CD4-positive, alpha-beta T cell (primary cell): ENCODE measurements at regions not wholly inside any gene's neighbourhood (a gene's known extent, or its start where the extent isn't known, plus 50 kb on each side); places are given as distances from the start of the nearest gene placed in this dataset.

ENCODE experiments used
- ATAC-seq: fragments of 200-7000 bp; cut with Tn5 transposase; one replicate; pipeline ENCODE4 v1.10.0; 2022; ENCODE audit warnings: mild to moderate bottlenecking; ENCODE audit not compliant: poor library complexity
- CTCF ChIA-PET: fragments of 350-600 bp; sonication (Branson Sonifier 250); formaldehyde crosslinking; loops from one replicate; lab custom pipeline; 2021; ENCODE audit warnings: antibody characterized with exemption, inconsistent platforms; lab: Charles Lee
- POLR2A ChIA-PET: fragments of 350-600 bp; sonication (Branson Sonifier 250); formaldehyde crosslinking; loops from one replicate; lab custom pipeline; 2021; ENCODE audit warnings: antibody characterized with exemption, inconsistent platforms; lab: Charles Lee
- DNase-seq, 14 experiments: peaks; one replicate each; pipeline ENCODE4 v3.0.0-alpha.2; 2013 to 2020; ENCODE audit warnings: mixed read lengths in 2 of 14
- H3K27ac ChIP-seq, 2 donors: one replicate each; pipeline versions ENCODE4 v1.5.1 to v1.7.0; 2013; ENCODE audit warnings: low read length in 2 of 2, low read depth in 1 of 2, mild to moderate bottlenecking in 1 of 2
- H3K27me3 ChIP-seq, 2 experiments: 1 replicate in 1 of 2; 2 replicates in 1 of 2; pipeline versions ENCODE4 v1.6.1 to v1.7.0; 2013; ENCODE audit warnings: low read length in 2 of 2, control low read depth in 1 of 2, mild to moderate bottlenecking in 1 of 2, moderate library complexity in 1 of 2; ENCODE audit not compliant: insufficient read depth in 2 of 2, control insufficient read depth in 1 of 2
- H3K36me3 ChIP-seq: one replicate; pipeline ENCODE4 v1.6.1; 2013; ENCODE audit warnings: low read length, control low read depth; ENCODE audit not compliant: insufficient read depth
- H3K4me1 ChIP-seq: one replicate; pipeline ENCODE4 v1.6.1; 2013; ENCODE audit warnings: low read length, control low read depth; ENCODE audit not compliant: insufficient read depth
- H3K4me3 ChIP-seq: one replicate; pipeline ENCODE4 v1.5.1; 2013; ENCODE audit warnings: mild to moderate bottlenecking, low read length, moderate library complexity
- H3K9me3 ChIP-seq, 2 experiments: 1 replicate in 1 of 2; 2 replicates in 1 of 2; pipeline versions ENCODE4 v1.6.1 to v1.7.0; 2013; ENCODE audit warnings: low read length in 2 of 2, mild to moderate bottlenecking in 2 of 2, control low read depth in 1 of 2, moderate library complexity in 1 of 2; ENCODE audit not compliant: control insufficient read depth in 1 of 2, insufficient read depth in 1 of 2
- H3K27ac Mint-ChIP-seq: one replicate; pipeline ENCODE4 v1.8.0; 2020; ENCODE audit warnings: mixed read lengths
- H3K27me3 Mint-ChIP-seq: one replicate; pipeline ENCODE4 v1.8.0; 2021; ENCODE audit warnings: mixed read lengths
- H3K36me3 Mint-ChIP-seq: one replicate; pipeline ENCODE4 v1.8.0; 2021; ENCODE audit warnings: low read depth, mixed read lengths
- H3K4me1 Mint-ChIP-seq: one replicate; pipeline ENCODE4 v1.8.0; 2021; ENCODE audit warnings: low read depth, mixed read lengths
- H3K4me3 Mint-ChIP-seq: one replicate; pipeline ENCODE4 v1.8.0; 2020; ENCODE audit warnings: mild to moderate bottlenecking, mixed read lengths
- H3K9me3 Mint-ChIP-seq: one replicate; pipeline ENCODE4 v1.8.0; 2020; ENCODE audit warnings: mixed read lengths
- CTCF ChIP-seq: fragments of 200-600 bp; IDR thresholded peaks from one replicate; pipeline ENCODE4 v1.8.0; 2022; ENCODE audit warnings: antibody characterized with exemption, mild to moderate bottlenecking
- intact Hi-C, 2 experiments: fragments of 100-400 bp; cut with DNase I in 1 of 2; cut with micrococcal nuclease in 1 of 2; formaldehyde crosslinking; loops; one replicate each; pipeline versions ENCODE4 v1.15.1 to v1.9.0; 2023 to 2025; cut with DNase I, micrococcal nuclease

GRCh38 chr3:81164806-81165205 is 596.6 kb downstream of the GBE1 start:
- Histone ChIP-seq H3K27me3 (no peaks in the 10 kb centered on the region), H3K36me3 (no peaks in the 10 kb centered on the region), H3K9me3 (peaks cover 0 to 8% of the 10 kb centered on the region in 2 experiments), H3K4me1 (no peaks in the 10 kb centered on the region), H3K4me3 (no peak overlapping the region), H3K27ac (no peak overlapping the region)
- CTCF ChIA-PET, result no interaction called here
- POLR2A ChIA-PET, result no interaction called here
- Mint-ChIP-seq H3K36me3 (no peaks in the 10 kb centered on the region), H3K9me3 (peaks cover 13% of the 10 kb centered on the region), H3K27ac (no peak overlapping the region), H3K27me3 (no peaks in the 10 kb centered on the region), H3K4me1 (no peaks in the 10 kb centered on the region), H3K4me3 (no peak overlapping the region)
- ATAC-seq, result no peak
- TF ChIP-seq CTCF, result no peak
- no peak for DNase-seq
- intact Hi-C loops, result no loop called here

GRCh38 chr3:81161851-81162250 is 599.6 kb downstream of the GBE1 start:
- DNase-seq, result no peak
- intact Hi-C loops, result no loop called here
- TF ChIP-seq CTCF, result no peak
- H3K36me3 Mint-ChIP-seq, result no peaks in the 10 kb centered on the region
- H3K27ac Mint-ChIP-seq, result no peak overlapping the region
- no peaks in the 10 kb centered on the region for H3K36me3 ChIP-seq
- CTCF ChIA-PET, result no interaction called here
- no peak overlapping the region for H3K27ac ChIP-seq
- H3K9me3 ChIP-seq, result peaks cover 0 to 4% of the 10 kb centered on the region in 2 experiments
- no peaks in the 10 kb centered on the region for H3K27me3 ChIP-seq
- H3K4me3 Mint-ChIP-seq, result no peak overlapping the region
- POLR2A ChIA-PET, result no interaction called here
- H3K4me3 ChIP-seq, result no peak overlapping the region
- no peak for ATAC-seq
- H3K4me1 ChIP-seq, result no peaks in the 10 kb centered on the region
- no peaks in the 10 kb centered on the region for H3K27me3 Mint-ChIP-seq
- H3K9me3 Mint-ChIP-seq, result peaks cover 10% of the 10 kb centered on the region
- no peaks in the 10 kb centered on the region for H3K4me1 Mint-ChIP-seq

- Mint-ChIP-seq H3K27ac (no peak overlapping the region), H3K9me3 (peaks cover 14% of the 10 kb centered on the region), H3K4me1 (no peaks in the 10 kb centered on the region), H3K36me3 (no peaks in the 10 kb centered on the region), H3K27me3 (no peaks in the 10 kb centered on the region), H3K4me3 (no peak overlapping the region)
- ATAC-seq (no peak), DNase-seq (no peak)
- TF ChIP-seq CTCF, result no peak
- Histone ChIP-seq H3K27ac (no peak overlapping the region), H3K9me3 (peaks cover 0 to 5% of the 10 kb centered on the region in 2 experiments), H3K4me3 (no peak overlapping the region), H3K27me3 (no peaks in the 10 kb centered on the region), H3K36me3 (no peaks in the 10 kb centered on the region), H3K4me1 (no peaks in the 10 kb centered on the region)
- intact Hi-C loops, result no loop called here
- CTCF ChIA-PET, result interaction anchor here (0.6 kb wide), 1 partner anchor 141 kb away, joined by 4 read pairs; no protein-coding TSS in a partner anchor
- POLR2A ChIA-PET, result no interaction called here
Observed at GRCh38 chr3:81161100-81161499, 600.3 kb downstream of the GBE1 start.
